ENCODE measurements at regions not wholly inside any gene's neighbourhood (a gene's known extent, or its start where the extent isn't known, plus 50 kb on each side); places are given as distances from the start of the nearest gene placed in this dataset.

GRCh38 chr4:64880557-64880956, 471.3 kb upstream of the TECRL start:
- TF ChIP-seq, protein P1, sequence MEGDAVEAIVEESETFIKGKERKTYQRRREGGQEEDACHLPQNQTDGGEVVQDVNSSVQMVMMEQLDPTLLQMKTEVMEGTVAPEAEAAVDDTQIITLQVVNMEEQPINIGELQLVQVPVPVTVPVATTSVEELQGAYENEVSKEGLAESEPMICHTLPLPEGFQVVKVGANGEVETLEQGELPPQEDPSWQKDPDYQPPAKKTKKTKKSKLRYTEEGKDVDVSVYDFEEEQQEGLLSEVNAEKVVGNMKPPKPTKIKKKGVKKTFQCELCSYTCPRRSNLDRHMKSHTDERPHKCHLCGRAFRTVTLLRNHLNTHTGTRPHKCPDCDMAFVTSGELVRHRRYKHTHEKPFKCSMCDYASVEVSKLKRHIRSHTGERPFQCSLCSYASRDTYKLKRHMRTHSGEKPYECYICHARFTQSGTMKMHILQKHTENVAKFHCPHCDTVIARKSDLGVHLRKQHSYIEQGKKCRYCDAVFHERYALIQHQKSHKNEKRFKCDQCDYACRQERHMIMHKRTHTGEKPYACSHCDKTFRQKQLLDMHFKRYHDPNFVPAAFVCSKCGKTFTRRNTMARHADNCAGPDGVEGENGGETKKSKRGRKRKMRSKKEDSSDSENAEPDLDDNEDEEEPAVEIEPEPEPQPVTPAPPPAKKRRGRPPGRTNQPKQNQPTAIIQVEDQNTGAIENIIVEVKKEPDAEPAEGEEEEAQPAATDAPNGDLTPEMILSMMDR (IDR thresholded peaks at IDR 0.05) = no peak
- TF ChIP-seq ZFX (IDR thresholded peaks at IDR 0.05; ENCODE audit: borderline replicate concordance) = no peak

All from 22Rv1 (cell line).